Kidney (tissue), 13 donors: ENCODE measurements at regions not wholly inside any gene's neighbourhood (a gene's known extent, or its start where the extent isn't known, plus 50 kb on each side); places are given as distances from the start of the nearest gene placed in this dataset.

Source experiments
- DNase-seq, 5 donors: peaks; one replicate each; pipeline ENCODE4 v3.0.0-alpha.2; 2013 to 2020
- FAIRE-seq: peaks from 2 replicates; lab custom pipeline; 2012; peaks lifted over from hg19 to GRCh38; lab: Jason Lieb, UNC
- H3K27ac ChIP-seq, 2 donors: one replicate each; pipeline ENCODE4 v1.7.0; 2013; ENCODE audit warnings: low read depth in 2 of 2, low read length in 2 of 2, inconsistent platforms in 1 of 2
- H3K27me3 ChIP-seq: one replicate; pipeline ENCODE4 v1.7.1; 2013; ENCODE audit warnings: low read length, inconsistent platforms; ENCODE audit not compliant: control insufficient read depth, insufficient read depth
- H3K36me3 ChIP-seq, 3 donors: one replicate each; pipeline versions ENCODE4 v1.7.0 to v1.7.1; 2013; ENCODE audit warnings: low read length in 3 of 3, control low read depth in 1 of 3, inconsistent platforms in 1 of 3; ENCODE audit not compliant: insufficient read depth in 3 of 3, control insufficient read depth in 2 of 3
- H3K4me1 ChIP-seq, 3 donors: one replicate each; pipeline versions ENCODE4 v1.7.0 to v1.7.1; 2013; ENCODE audit warnings: low read length in 3 of 3, inconsistent platforms in 1 of 3, low read depth in 1 of 3; ENCODE audit not compliant: control insufficient read depth in 2 of 3, insufficient read depth in 2 of 3
- H3K4me3 ChIP-seq, 3 donors: one replicate each; pipeline versions ENCODE4 v1.7.0 to v1.8.1; 2013; ENCODE audit warnings: low read length in 3 of 3, control low read depth in 1 of 3, inconsistent platforms in 1 of 3
- H3K9ac ChIP-seq, 3 donors: one replicate each; pipeline versions ENCODE4 v1.7.0 to v1.7.1; 2013; ENCODE audit warnings: low read length in 3 of 3, control low read depth in 1 of 3, inconsistent platforms in 1 of 3
- H3K9me3 ChIP-seq, 3 donors: one replicate each; pipeline versions ENCODE4 v1.7.0 to v1.7.1; 2013; ENCODE audit warnings: low read length in 3 of 3, control low read depth in 1 of 3, inconsistent platforms in 1 of 3; ENCODE audit not compliant: control insufficient read depth in 2 of 3, insufficient read depth in 1 of 3
- intact Hi-C: fragments of 100-400 bp; cut with DNase I; formaldehyde crosslinking; loops from one replicate; pipeline ENCODE4 v1.11.1; 2022
- TF ChIP-seq, protein P1 (sequence below): IDR thresholded peaks from 3 replicates; pipeline ENCODE4 v1.5.1; 2012; ENCODE audit warnings: mild to moderate bottlenecking, moderate library complexity, borderline replicate concordance; ENCODE audit not compliant: insufficient read depth; ENCODE audit errors: extremely low read depth
- donor health status: control.
- donor health status: control.
- donor health status: control.
- donor health status: control.
- donor health status: control.
- donor health status: DM: yes; HTN: yes; CAD: no.
- donor health status: Normal renal cell carcinoma (clear cell type).

DNA sequence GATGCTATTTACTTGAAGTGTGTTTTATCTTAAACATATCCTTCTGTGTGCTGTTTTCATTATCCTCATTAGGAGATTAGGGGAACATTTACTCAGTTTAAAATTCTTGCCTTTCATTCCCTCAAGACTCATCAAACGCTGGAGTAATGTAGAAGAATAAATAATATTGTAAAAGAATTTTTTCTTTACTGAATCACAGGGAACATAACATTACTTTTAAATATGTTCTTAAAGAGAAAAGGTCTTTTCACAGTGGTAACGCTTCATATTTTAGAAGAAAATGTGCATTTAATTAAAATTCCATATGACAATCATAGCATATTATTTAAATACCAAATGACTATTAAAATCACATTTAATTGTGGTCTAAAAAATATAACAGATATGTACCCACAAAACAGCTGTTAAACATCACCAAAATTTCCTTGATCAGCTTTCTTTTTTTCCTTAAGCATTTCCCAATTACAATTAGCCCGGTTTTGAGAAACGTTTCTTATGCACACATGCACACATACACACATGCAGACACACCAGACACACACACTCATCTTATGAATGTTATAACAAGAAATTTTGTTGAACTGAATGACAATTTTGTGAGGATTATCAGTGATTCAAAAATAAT is 102.0 kb upstream of the GLI3 start:
- TF ChIP-seq, protein P1, sequence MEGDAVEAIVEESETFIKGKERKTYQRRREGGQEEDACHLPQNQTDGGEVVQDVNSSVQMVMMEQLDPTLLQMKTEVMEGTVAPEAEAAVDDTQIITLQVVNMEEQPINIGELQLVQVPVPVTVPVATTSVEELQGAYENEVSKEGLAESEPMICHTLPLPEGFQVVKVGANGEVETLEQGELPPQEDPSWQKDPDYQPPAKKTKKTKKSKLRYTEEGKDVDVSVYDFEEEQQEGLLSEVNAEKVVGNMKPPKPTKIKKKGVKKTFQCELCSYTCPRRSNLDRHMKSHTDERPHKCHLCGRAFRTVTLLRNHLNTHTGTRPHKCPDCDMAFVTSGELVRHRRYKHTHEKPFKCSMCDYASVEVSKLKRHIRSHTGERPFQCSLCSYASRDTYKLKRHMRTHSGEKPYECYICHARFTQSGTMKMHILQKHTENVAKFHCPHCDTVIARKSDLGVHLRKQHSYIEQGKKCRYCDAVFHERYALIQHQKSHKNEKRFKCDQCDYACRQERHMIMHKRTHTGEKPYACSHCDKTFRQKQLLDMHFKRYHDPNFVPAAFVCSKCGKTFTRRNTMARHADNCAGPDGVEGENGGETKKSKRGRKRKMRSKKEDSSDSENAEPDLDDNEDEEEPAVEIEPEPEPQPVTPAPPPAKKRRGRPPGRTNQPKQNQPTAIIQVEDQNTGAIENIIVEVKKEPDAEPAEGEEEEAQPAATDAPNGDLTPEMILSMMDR, result no peak
- Histone ChIP-seq H3K9ac (no peak overlapping the region), H3K27me3 (no peaks in the 10 kb centered on the region), H3K27ac (no peak overlapping the region), H3K9me3 (no peaks in the 10 kb centered on the region), H3K4me1 (peaks cover 0 to 3% (median 0%) of the 10 kb centered on the region in 3 donors), H3K4me3 (no peak overlapping the region), H3K36me3 (no peaks in the 10 kb centered on the region)
- FAIRE-seq, result no peak
- DNase-seq, result no peak
- intact Hi-C loops, result no loop called here

DNA sequence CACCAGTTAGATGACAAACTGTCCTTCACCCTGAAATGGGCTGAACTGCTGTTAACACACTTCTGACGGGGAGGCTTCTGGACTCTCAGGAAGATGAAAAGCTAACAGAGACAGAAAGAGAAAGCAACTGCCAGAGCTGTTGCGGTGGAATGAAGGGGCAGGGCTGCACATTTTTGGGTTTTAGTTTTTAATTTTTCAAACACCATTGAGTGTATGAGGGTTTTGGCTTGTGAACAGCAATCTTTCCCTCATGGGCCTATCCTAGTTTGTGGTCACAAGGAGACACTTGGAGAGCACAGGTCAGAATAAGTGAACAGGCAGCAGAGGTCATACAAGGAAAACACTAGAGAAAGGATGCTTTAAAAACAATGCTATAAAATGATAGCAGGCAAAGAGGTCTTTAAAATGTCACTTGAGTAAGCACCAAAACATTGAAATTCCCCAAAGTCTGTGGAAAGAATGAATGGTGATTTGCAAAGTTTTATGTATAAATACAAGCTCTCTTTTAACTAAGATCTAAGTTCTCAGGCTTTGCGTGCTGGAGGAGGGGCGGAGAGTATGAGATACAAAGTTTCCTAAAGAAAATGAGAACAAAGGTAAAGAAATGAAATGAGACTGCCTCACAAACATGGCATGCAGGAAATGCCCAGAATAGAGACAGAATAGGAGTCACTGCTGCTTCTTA is 101.4 kb upstream of the GLI3 start:
- Histone ChIP-seq H3K36me3 (no peaks in the 10 kb centered on the region), H3K4me3 (no peak overlapping the region), H3K4me1 (peaks cover 0 to 3% (median 0%) of the 10 kb centered on the region in 3 donors), H3K9me3 (peaks cover 0 to under 1% (median 0%) of the 10 kb centered on the region in 3 donors), H3K9ac (no peak overlapping the region), H3K27ac (no peak overlapping the region), H3K27me3 (no peaks in the 10 kb centered on the region)
- TF ChIP-seq, protein P1, result no peak
- DNase-seq (peak in 2 of 5 donors; percentile 42 to 62), FAIRE-seq (no peak)
- intact Hi-C loops, result no loop called here

DNA sequence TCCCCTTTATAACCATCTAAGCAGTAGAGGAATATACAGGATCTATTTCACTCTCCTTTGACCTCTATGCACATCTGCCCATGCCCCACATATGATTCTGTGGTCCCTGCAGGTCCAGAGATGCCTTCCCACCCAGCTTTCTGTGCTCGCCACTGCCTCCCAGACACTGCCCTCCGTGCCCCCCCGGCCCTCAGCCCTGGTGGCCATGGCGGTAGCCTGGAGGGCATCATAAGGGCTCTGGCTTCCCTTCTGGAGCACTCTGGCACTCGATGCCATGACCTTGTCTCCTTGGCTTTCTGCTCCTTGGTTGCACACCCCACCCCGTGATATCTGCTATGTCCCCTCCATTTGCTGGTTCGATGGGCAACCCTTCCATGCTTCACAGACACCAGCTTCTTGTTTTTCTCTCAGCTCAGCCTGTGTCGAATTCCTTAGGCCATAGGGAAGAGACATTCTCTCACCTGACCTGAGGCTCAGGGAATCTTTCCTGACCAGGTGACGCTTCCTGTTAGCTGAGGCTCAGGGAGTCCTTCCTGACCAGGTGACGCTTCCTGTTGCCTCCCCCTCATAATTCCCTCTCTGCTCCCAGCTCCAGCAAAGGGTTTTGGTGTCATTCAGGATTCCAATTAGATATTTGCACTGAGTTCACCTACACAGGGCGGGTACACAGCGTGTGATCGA is 100.4 kb upstream of the GLI3 start:
- Histone ChIP-seq H3K27me3 (no peaks in the 10 kb centered on the region), H3K27ac (no peak overlapping the region), H3K4me1 (peaks cover 0 to 3% (median 0%) of the 10 kb centered on the region in 3 donors), H3K9ac (no peak overlapping the region), H3K4me3 (no peak overlapping the region), H3K36me3 (no peaks in the 10 kb centered on the region), H3K9me3 (peaks cover 0 to 6% (median 4%) of the 10 kb centered on the region in 3 donors)
- TF ChIP-seq, protein P1, result no peak
- peak in 1 of 5 donors; percentile 52 for DNase-seq
- intact Hi-C loops, result no loop called here
- FAIRE-seq, result no peak
